ENCODE measurements at regions not wholly inside any gene's neighbourhood (a gene's known extent, or its start where the extent isn't known, plus 50 kb on each side); places are given as distances from the start of the nearest gene placed in this dataset.

DNA sequence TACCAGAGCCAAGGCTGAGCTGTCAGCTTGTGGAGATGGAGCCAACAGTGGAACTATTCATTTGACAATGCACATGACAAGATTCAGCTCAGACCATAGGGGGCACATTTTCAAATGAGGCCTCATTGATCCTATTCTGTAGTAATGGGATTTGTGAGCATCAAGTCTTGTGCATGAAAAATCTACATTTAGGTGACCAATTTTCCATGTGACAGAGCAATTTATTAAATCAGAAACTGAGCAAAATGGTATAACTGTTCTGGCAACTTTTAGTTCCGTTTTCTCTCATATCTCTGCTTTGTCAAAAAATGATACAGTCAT lies 108.5 kb upstream of the PCDH18 start:
- TF ChIP-seq CTCF (conservative IDR thresholded peaks at IDR 0.05) = no peak
- TF ChIP-seq ZFX (IDR thresholded peaks at IDR 0.05) = no peak
